ENCODE measurements at regions not wholly inside any gene's neighbourhood (a gene's known extent, or its start where the extent isn't known, plus 50 kb on each side); places are given as distances from the start of the nearest gene placed in this dataset.

GRCh38 chr2:216770050-216770449, 74.7 kb upstream of the IGFBP5 start:
- Histone ChIP-seq H3K79me2 (ENCODE audit: control insufficient read depth, insufficient read depth, low read length) (no peaks in the 10 kb centered on the region), H2AFZ (ENCODE audit: low read length) (no peak overlapping the region), H4K20me1 (ENCODE audit: control insufficient read depth, extremely low read depth, insufficient read depth, low read length) (no peaks in the 10 kb centered on the region), H3K27me3 (ENCODE audit: control insufficient read depth, insufficient read depth, low read length) (peaks cover 3% of the 10 kb centered on the region), H3K27ac (ENCODE audit: insufficient read depth, low read length) (no peak overlapping the region), H3K36me3 (ENCODE audit: control insufficient read depth, insufficient read depth, low read length) (no peaks in the 10 kb centered on the region), H3K4me1 (ENCODE audit: control insufficient read depth, extremely low read depth, insufficient read depth, low read length) (peaks cover 13% of the 10 kb centered on the region), H3K9ac (ENCODE audit: insufficient read depth, low read length) (no peak overlapping the region), H3K4me3 (replicated peaks in 1 of 4; ENCODE audit: control extremely low read depth in 1 of 4, insufficient read depth in 1 of 4, low read depth in 3 of 4, low read length in 4 of 4) (no peak overlapping the region), H3K9me3 (ENCODE audit: control insufficient read depth, insufficient read depth, low read depth, low read length) (no peaks in the 10 kb centered on the region), H3K4me2 (ENCODE audit: extremely low read depth, insufficient read depth, low read length) (no peak overlapping the region)
- no peak for TF ChIP-seq EZH2 (IDR thresholded peaks at IDR 0.05; ENCODE audit: low read length, missing control alignments)
- TF ChIP-seq CTCF (conservative IDR thresholded peaks at IDR 0.05 in 1 of 2, IDR thresholded peaks at IDR 0.05 in 1 of 2; ENCODE audit: low read depth in 1 of 2, low read length in 2 of 2): no peak
- no peak for DNase-seq (ENCODE audit: low read depth in 2 of 2)

- no peaks in the 10 kb centered on the region for H3K79me2 ChIP-seq (ENCODE audit: control insufficient read depth, insufficient read depth, low read length)
- H2AFZ ChIP-seq (ENCODE audit: low read length): no peak overlapping the region
- peaks cover 3% of the 10 kb centered on the region for H3K27me3 ChIP-seq (ENCODE audit: control insufficient read depth, insufficient read depth, low read length)
- no peaks in the 10 kb centered on the region for H4K20me1 ChIP-seq (ENCODE audit: control insufficient read depth, extremely low read depth, insufficient read depth, low read length)
- no peak overlapping the region for H3K27ac ChIP-seq (ENCODE audit: insufficient read depth, low read length)
- DNase-seq (ENCODE audit: low read depth in 2 of 2): no peak
- H3K9me3 ChIP-seq (ENCODE audit: control insufficient read depth, insufficient read depth, low read depth, low read length): no peaks in the 10 kb centered on the region
- TF ChIP-seq CTCF (conservative IDR thresholded peaks at IDR 0.05 in 1 of 2, IDR thresholded peaks at IDR 0.05 in 1 of 2; ENCODE audit: low read depth in 1 of 2, low read length in 2 of 2) (no peak), EZH2 (IDR thresholded peaks at IDR 0.05; ENCODE audit: low read length, missing control alignments) (no peak)
- H3K9ac ChIP-seq (ENCODE audit: insufficient read depth, low read length): no peak overlapping the region
- no peak overlapping the region for H3K4me3 ChIP-seq (replicated peaks in 1 of 4; ENCODE audit: control extremely low read depth in 1 of 4, insufficient read depth in 1 of 4, low read depth in 3 of 4, low read length in 4 of 4)
- no peak overlapping the region for H3K4me2 ChIP-seq (ENCODE audit: extremely low read depth, insufficient read depth, low read length)
- peaks cover 10% of the 10 kb centered on the region for H3K4me1 ChIP-seq (ENCODE audit: control insufficient read depth, extremely low read depth, insufficient read depth, low read length)
- no peaks in the 10 kb centered on the region for H3K36me3 ChIP-seq (ENCODE audit: control insufficient read depth, insufficient read depth, low read length)
Measured at GRCh38 chr2:216769626-216770025, 74.3 kb upstream of the IGFBP5 start.

GRCh38 chr2:216768908-216769411, 73.6 kb upstream of the IGFBP5 start:
- TF ChIP-seq CTCF (conservative IDR thresholded peaks at IDR 0.05 in 1 of 2, IDR thresholded peaks at IDR 0.05 in 1 of 2; ENCODE audit: low read depth in 1 of 2, low read length in 2 of 2) (no peak), EZH2 (IDR thresholded peaks at IDR 0.05; ENCODE audit: low read length, missing control alignments) (no peak)
- H3K9ac ChIP-seq (ENCODE audit: insufficient read depth, low read length): no peak overlapping the region
- no peaks in the 10 kb centered on the region for H4K20me1 ChIP-seq (ENCODE audit: control insufficient read depth, extremely low read depth, insufficient read depth, low read length)
- H3K27ac ChIP-seq (ENCODE audit: insufficient read depth, low read length): no peak overlapping the region
- H3K9me3 ChIP-seq (ENCODE audit: control insufficient read depth, insufficient read depth, low read depth, low read length): no peaks in the 10 kb centered on the region
- peaks cover 4% of the 10 kb centered on the region for H3K4me1 ChIP-seq (ENCODE audit: control insufficient read depth, extremely low read depth, insufficient read depth, low read length)
- no peaks in the 10 kb centered on the region for H3K79me2 ChIP-seq (ENCODE audit: control insufficient read depth, insufficient read depth, low read length)
- H3K36me3 ChIP-seq (ENCODE audit: control insufficient read depth, insufficient read depth, low read length): no peaks in the 10 kb centered on the region
- no peak for DNase-seq (ENCODE audit: low read depth in 2 of 2)
- H3K27me3 ChIP-seq (ENCODE audit: control insufficient read depth, insufficient read depth, low read length): peaks cover 6% of the 10 kb centered on the region
- H3K4me2 ChIP-seq (ENCODE audit: extremely low read depth, insufficient read depth, low read length): no peak overlapping the region
- H3K4me3 ChIP-seq (replicated peaks in 1 of 4; ENCODE audit: control extremely low read depth in 1 of 4, insufficient read depth in 1 of 4, low read depth in 3 of 4, low read length in 4 of 4): no peak overlapping the region
- no peak overlapping the region for H2AFZ ChIP-seq (ENCODE audit: low read length)

All from fibroblast of lung (primary cell).